ENCODE measurements at regions not wholly inside any gene's neighbourhood (a gene's known extent, or its start where the extent isn't known, plus 50 kb on each side); places are given as distances from the start of the nearest gene placed in this dataset.

DNA sequence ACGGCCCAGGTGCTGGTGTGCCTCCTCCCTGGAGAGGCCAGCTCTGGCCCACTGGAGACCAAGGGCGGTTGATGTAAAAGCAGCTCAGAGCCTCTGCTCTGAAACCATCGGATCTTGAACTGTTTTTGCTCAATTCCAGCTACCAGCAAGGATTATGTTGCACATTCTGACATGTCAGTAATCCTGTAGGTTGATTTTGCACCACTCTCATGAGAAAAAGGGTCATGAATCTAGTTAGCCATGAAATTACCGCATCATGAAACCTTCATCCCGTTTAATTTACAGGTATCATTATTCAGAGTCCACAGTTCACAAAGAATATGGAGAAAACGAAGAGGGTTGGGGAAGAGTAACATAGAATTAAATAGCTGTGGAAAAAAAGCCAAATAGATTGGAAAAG, 120.4 kb upstream of the NSMCE3 start:
- Histone ChIP-seq H2BK15ac (ENCODE audit: low read depth, low read length) (no peak overlapping the region), H3K4ac (ENCODE audit: low read depth, low read length) (no peak overlapping the region), H2BK5ac (ENCODE audit: low read depth, low read length, poor library complexity, severe bottlenecking) (no peak overlapping the region), H4K20me1 (ENCODE audit: insufficient read depth, low read length) (no peaks in the 10 kb centered on the region), H2AK9ac (replicated peaks; ENCODE audit: low read depth, low read length, poor library complexity) (no peak overlapping the region), H3K18ac (ENCODE audit: low read depth, low read length) (no peak overlapping the region), H3K4me1 (ENCODE audit: control insufficient read depth, insufficient read depth, low read length) (no peaks in the 10 kb centered on the region), H3K27me3 (ENCODE audit: control insufficient read depth, insufficient read depth, low read length) (no peaks in the 10 kb centered on the region), H3K9me1 (ENCODE audit: insufficient read depth, low read length) (no peaks in the 10 kb centered on the region), H3K14ac (replicated peaks; ENCODE audit: low read depth, low read length) (no peak overlapping the region), H3K27ac (ENCODE audit: insufficient read depth, low read length) (no peak overlapping the region), H2BK20ac (ENCODE audit: low read depth, low read length) (no peak overlapping the region), H2AK5ac (ENCODE audit: low read depth, low read length) (no peak overlapping the region), H3K4me3 (ENCODE audit: insufficient read depth, low read depth, low read length) (no peak overlapping the region), H3K9me3 (ENCODE audit: control insufficient read depth, insufficient read depth, low read length) (no peaks in the 10 kb centered on the region), H3K79me1 (ENCODE audit: low read depth in 1 of 2, low read length in 2 of 2) (no peaks in the 10 kb centered on the region), H3K36me3 (ENCODE audit: control insufficient read depth, insufficient read depth, low read length) (no peaks in the 10 kb centered on the region), H3K56ac (ENCODE audit: extremely low read depth, insufficient read depth, low read length) (no peak overlapping the region), H4K91ac (ENCODE audit: insufficient read depth, low read depth, low read length) (no peak overlapping the region), H3K4me2 (ENCODE audit: low read depth, low read length) (no peak overlapping the region), H2AFZ (replicated peaks; ENCODE audit: low read length, poor library complexity) (no peak overlapping the region), H2BK120ac (ENCODE audit: low read depth, low read length) (no peak overlapping the region), H4K8ac (ENCODE audit: low read depth in 2 of 2, low read length in 2 of 2) (no peak overlapping the region), H3K23ac (ENCODE audit: low read depth, low read length) (no peak overlapping the region), H4K5ac (ENCODE audit: low read depth, low read length) (no peak overlapping the region), H3K9ac (ENCODE audit: low read depth, low read length) (no peak overlapping the region)
- POLR2A ChIA-PET (ENCODE audit: unreplicated experiment): no interaction called here
- TF ChIP-seq RCOR1 (IDR thresholded peaks at IDR 0.05; ENCODE audit: insufficient replicate concordance, low read length) (no peak), BHLHE40 (IDR thresholded peaks at IDR 0.05; ENCODE audit: low read depth, low read length) (no peak), NFE2L2 (IDR thresholded peaks at IDR 0.05; ENCODE audit: low read depth, low read length) (no peak), RAD21 (IDR thresholded peaks at IDR 0.05; ENCODE audit: low read length) (no peak), MAZ (IDR thresholded peaks at IDR 0.05; ENCODE audit: borderline replicate concordance, low read depth, low read length) (no peak), CHD1 (IDR thresholded peaks at IDR 0.05; ENCODE audit: low read depth, low read length) (no peak), FOS (IDR thresholded peaks at IDR 0.05; ENCODE audit: low read depth, low read length) (no peak), RFX5 (IDR thresholded peaks at IDR 0.05; ENCODE audit: low read depth, low read length) (no peak)
- TF ChIP-seq, protein P1, sequence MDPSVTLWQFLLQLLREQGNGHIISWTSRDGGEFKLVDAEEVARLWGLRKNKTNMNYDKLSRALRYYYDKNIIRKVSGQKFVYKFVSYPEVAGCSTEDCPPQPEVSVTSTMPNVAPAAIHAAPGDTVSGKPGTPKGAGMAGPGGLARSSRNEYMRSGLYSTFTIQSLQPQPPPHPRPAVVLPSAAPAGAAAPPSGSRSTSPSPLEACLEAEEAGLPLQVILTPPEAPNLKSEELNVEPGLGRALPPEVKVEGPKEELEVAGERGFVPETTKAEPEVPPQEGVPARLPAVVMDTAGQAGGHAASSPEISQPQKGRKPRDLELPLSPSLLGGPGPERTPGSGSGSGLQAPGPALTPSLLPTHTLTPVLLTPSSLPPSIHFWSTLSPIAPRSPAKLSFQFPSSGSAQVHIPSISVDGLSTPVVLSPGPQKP (IDR thresholded peaks at IDR 0.05; ENCODE audit: borderline replicate concordance, low read depth, low read length): no peak
- TF ChIP-seq, protein P2, sequence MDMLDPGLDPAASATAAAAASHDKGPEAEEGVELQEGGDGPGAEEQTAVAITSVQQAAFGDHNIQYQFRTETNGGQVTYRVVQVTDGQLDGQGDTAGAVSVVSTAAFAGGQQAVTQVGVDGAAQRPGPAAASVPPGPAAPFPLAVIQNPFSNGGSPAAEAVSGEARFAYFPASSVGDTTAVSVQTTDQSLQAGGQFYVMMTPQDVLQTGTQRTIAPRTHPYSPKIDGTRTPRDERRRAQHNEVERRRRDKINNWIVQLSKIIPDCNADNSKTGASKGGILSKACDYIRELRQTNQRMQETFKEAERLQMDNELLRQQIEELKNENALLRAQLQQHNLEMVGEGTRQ (IDR thresholded peaks at IDR 0.05; ENCODE audit: low read depth, low read length): no peak
- TF ChIP-seq, protein P3, sequence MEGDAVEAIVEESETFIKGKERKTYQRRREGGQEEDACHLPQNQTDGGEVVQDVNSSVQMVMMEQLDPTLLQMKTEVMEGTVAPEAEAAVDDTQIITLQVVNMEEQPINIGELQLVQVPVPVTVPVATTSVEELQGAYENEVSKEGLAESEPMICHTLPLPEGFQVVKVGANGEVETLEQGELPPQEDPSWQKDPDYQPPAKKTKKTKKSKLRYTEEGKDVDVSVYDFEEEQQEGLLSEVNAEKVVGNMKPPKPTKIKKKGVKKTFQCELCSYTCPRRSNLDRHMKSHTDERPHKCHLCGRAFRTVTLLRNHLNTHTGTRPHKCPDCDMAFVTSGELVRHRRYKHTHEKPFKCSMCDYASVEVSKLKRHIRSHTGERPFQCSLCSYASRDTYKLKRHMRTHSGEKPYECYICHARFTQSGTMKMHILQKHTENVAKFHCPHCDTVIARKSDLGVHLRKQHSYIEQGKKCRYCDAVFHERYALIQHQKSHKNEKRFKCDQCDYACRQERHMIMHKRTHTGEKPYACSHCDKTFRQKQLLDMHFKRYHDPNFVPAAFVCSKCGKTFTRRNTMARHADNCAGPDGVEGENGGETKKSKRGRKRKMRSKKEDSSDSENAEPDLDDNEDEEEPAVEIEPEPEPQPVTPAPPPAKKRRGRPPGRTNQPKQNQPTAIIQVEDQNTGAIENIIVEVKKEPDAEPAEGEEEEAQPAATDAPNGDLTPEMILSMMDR (conservative IDR thresholded peaks at IDR 0.05; ENCODE audit: low read depth, low read length): no peak
- dilution Hi-C loops (cut with HindIII; ENCODE audit: low sequenced_read_pairs, unreplicated experiment): no loop called here
- ATAC-seq (ENCODE audit: low read depth) (no peak), DNase-seq (no peak)
- CTCF ChIA-PET: no interaction called here
- no TSS peak for BruUV-seq (replicated peaks)
- WGBS, 2 experiments (ENCODE audit: extremely low coverage in 2 of 2, insufficient read length in 1 of 2): no CpG with 5 or more reads among the region's 6 CpGs
- intact Hi-C loops (cut with micrococcal nuclease): no loop called here
- in situ Hi-C loops (cut with MboI; ENCODE audit: low sequenced_read_pairs): no loop called here
